ENCODE measurements at regions not wholly inside any gene's neighbourhood (a gene's known extent, or its start where the extent isn't known, plus 50 kb on each side); places are given as distances from the start of the nearest gene placed in this dataset.
"Not testable (repeated sequence)": the region's sequence is repeated elsewhere in the genome, so short reads cannot be mapped to it uniquely, and the experiment has no call there.

- no peak for DNase-seq (ENCODE audit: low read depth in 1 of 2, low spot score in 1 of 2)
Measured at GRCh38 chr12:111274777-111275176, 94.1 kb downstream of the PHETA1 start.

- no peak for DNase-seq (ENCODE audit: low read depth in 1 of 2, low spot score in 1 of 2)
Measured at GRCh38 chr12:111271674-111272418, 97.0 kb downstream of the PHETA1 start.

GRCh38 chr12:111270774-111271173 lies 98.1 kb downstream of the PHETA1 start:
- no peak for DNase-seq (ENCODE audit: low read depth in 1 of 2, low spot score in 1 of 2)

- DNase-seq (ENCODE audit: low read depth in 1 of 2, low spot score in 1 of 2): no peak
Measured at GRCh38 chr12:111270239-111270638, 98.7 kb downstream of the PHETA1 start.

- no peak for DNase-seq (ENCODE audit: low read depth in 1 of 2, low spot score in 1 of 2)
Measured at GRCh38 chr12:111269718-111270117, 99.2 kb downstream of the PHETA1 start.

GRCh38 chr12:111268738-111269572 lies 99.9 kb downstream of the PHETA1 start:
- DNase-seq (ENCODE audit: low read depth in 1 of 2, low spot score in 1 of 2): no peak

- no peak for DNase-seq (ENCODE audit: low read depth in 1 of 2, low spot score in 1 of 2)
Measured at GRCh38 chr12:111267144-111267543, 101.8 kb downstream of the PHETA1 start.

GRCh38 chr12:111261911-111262676 lies 106.8 kb downstream of the PHETA1 start:
- DNase-seq (ENCODE audit: low read depth in 1 of 2, low spot score in 1 of 2): no peak

- no peak for DNase-seq (ENCODE audit: low read depth in 1 of 2, low spot score in 1 of 2)
Measured at GRCh38 chr12:111260732-111261131, 108.2 kb downstream of the PHETA1 start.

GRCh38 chr12:111259231-111259630 lies 109.7 kb downstream of the PHETA1 start:
- no peak for DNase-seq (ENCODE audit: low read depth in 1 of 2, low spot score in 1 of 2)

- not testable (repeated sequence) for DNase-seq (ENCODE audit: low read depth in 1 of 2, low spot score in 1 of 2)
Measured at GRCh38 chr12:111258081-111258480, 110.8 kb downstream of the PHETA1 start.

- no peak for DNase-seq (ENCODE audit: low read depth in 1 of 2, low spot score in 1 of 2)
Measured at GRCh38 chr12:111257435-111257902, 111.4 kb downstream of the PHETA1 start.

GRCh38 chr12:111256629-111257434 lies 112.1 kb downstream of the PHETA1 start:
- no peak for DNase-seq (ENCODE audit: low read depth in 1 of 2, low spot score in 1 of 2)

- DNase-seq (ENCODE audit: low read depth in 1 of 2, low spot score in 1 of 2): no peak
Measured at GRCh38 chr12:111255261-111255660, 113.6 kb downstream of the PHETA1 start.

- DNase-seq (ENCODE audit: low read depth in 1 of 2, low spot score in 1 of 2): no peak
Measured at GRCh38 chr12:111254106-111254505, 114.8 kb downstream of the PHETA1 start.

GRCh38 chr12:111253213-111253612 lies 115.7 kb downstream of the PHETA1 start:
- no peak for DNase-seq (ENCODE audit: low read depth in 1 of 2, low spot score in 1 of 2)

GRCh38 chr12:111251787-111252186 lies 117.1 kb downstream of the PHETA1 start:
- no peak for DNase-seq (ENCODE audit: low read depth in 1 of 2, low spot score in 1 of 2)

GRCh38 chr12:111251058-111251730 lies 117.7 kb downstream of the PHETA1 start:
- DNase-seq (ENCODE audit: low read depth in 1 of 2, low spot score in 1 of 2): no peak

- no peak for DNase-seq (ENCODE audit: low read depth in 1 of 2, low spot score in 1 of 2)
Measured at GRCh38 chr12:111250251-111250881, 118.5 kb downstream of the PHETA1 start.

- DNase-seq (ENCODE audit: low read depth in 1 of 2, low spot score in 1 of 2): no peak
Measured at GRCh38 chr12:111249757-111250156, 119.1 kb downstream of the PHETA1 start.

All from activated CD4-positive, alpha-beta T cell treated with anti-CD3 and anti-CD28 coated beads, Interleukin-2, amount 50 U/mL, for 24 hours (primary cell).